ENCODE measurements at regions not wholly inside any gene's neighbourhood (a gene's known extent, or its start where the extent isn't known, plus 50 kb on each side); places are given as distances from the start of the nearest gene placed in this dataset.

- H3K4me3 ChIP-seq (ENCODE audit: low read depth, poor library complexity, severe bottlenecking) = no peak overlapping the region
- intact Hi-C loops (cut with DNase I; ENCODE audit: low total_unique reads) = no loop called here
- DNase-seq (ENCODE audit: low spot score in 2 of 2) = peak in 1 of 2 donors; percentile 83
- TF ChIP-seq CTCF (IDR thresholded peaks at IDR 0.05) (no peak), POLR2A (IDR thresholded peaks at IDR 0.05) (no peak)
- 45 to 52% methylated on average over 6 of the region's 6 CpGs for WGBS, 2 donors
Observed at GRCh38 chr2:236805800-236806531, 236.3 kb downstream of the ACKR3 start.

GRCh38 chr2:236809716-236810115 lies 240.1 kb downstream of the ACKR3 start:
- WGBS, 2 donors = 91 to 96% methylated on average over 1 of the region's 1 CpG
- intact Hi-C loops (cut with DNase I; ENCODE audit: low total_unique reads) = no loop called here
- H3K4me3 ChIP-seq (ENCODE audit: low read depth, poor library complexity, severe bottlenecking) = no peak overlapping the region
- TF ChIP-seq POLR2A (IDR thresholded peaks at IDR 0.05) (no peak), CTCF (IDR thresholded peaks at IDR 0.05) (no peak)
- DNase-seq (ENCODE audit: low spot score in 2 of 2) = no peak

- H3K4me3 ChIP-seq (ENCODE audit: low read depth, poor library complexity, severe bottlenecking) = no peak overlapping the region
- DNase-seq (ENCODE audit: low spot score in 2 of 2) = no peak
- 94% methylated on average over 4 of the region's 4 CpGs for WGBS, 2 donors
- intact Hi-C loops (cut with DNase I; ENCODE audit: low total_unique reads) = no loop called here
- TF ChIP-seq POLR2A (IDR thresholded peaks at IDR 0.05) (no peak), CTCF (IDR thresholded peaks at IDR 0.05) (no peak)
Observed at GRCh38 chr2:236811062-236811656, 241.5 kb downstream of the ACKR3 start.

GRCh38 chr2:236813766-236814165 lies 244.1 kb downstream of the ACKR3 start:
- 27 to 29% methylated on average over 4 of the region's 4 CpGs for WGBS, 2 donors

GRCh38 chr2:236814593-236814992 lies 245.0 kb downstream of the ACKR3 start:
- WGBS, 2 donors = 45 to 47% methylated on average over 4 of the region's 4 CpGs
- TF ChIP-seq CTCF (IDR thresholded peaks at IDR 0.05) = no peak
- no peak overlapping the region for H3K4me3 ChIP-seq (ENCODE audit: low read depth, poor library complexity, severe bottlenecking)
- intact Hi-C loops (cut with DNase I; ENCODE audit: low total_unique reads) = no loop called here
- DNase-seq (ENCODE audit: low spot score in 2 of 2) = peak in 1 of 2 donors; percentile 2

More at GRCh38 chr2:236813766-236814165, 244.1 kb downstream of the ACKR3 start:
- peak in 1 of 2 donors; percentile 80 for DNase-seq (ENCODE audit: low spot score in 2 of 2)
- TF ChIP-seq POLR2A (IDR thresholded peaks at IDR 0.05) (no peak), CTCF (IDR thresholded peaks at IDR 0.05) (no peak)
- intact Hi-C loops (cut with DNase I; ENCODE audit: low total_unique reads) = no loop called here
- H3K4me3 ChIP-seq (ENCODE audit: low read depth, poor library complexity, severe bottlenecking) = no peak overlapping the region
